B cell (primary cell): ENCODE measurements at regions not wholly inside any gene's neighbourhood (a gene's known extent, or its start where the extent isn't known, plus 50 kb on each side); places are given as distances from the start of the nearest gene placed in this dataset.

Experiments
- ATAC-seq: fragments of 200-7000 bp; cut with Tn5 transposase; one replicate; pipeline ENCODE4 v1.10.0; 2021; ENCODE audit warnings: low read depth, mild to moderate bottlenecking, moderate number of reproducible peaks, moderate library complexity
- CTCF ChIA-PET: fragments of 350-600 bp; sonication (Branson Sonifier 250); formaldehyde crosslinking; loops from one replicate; lab custom pipeline; 2021; ENCODE audit warnings: antibody characterized with exemption, inconsistent platforms; lab: Charles Lee
- POLR2A ChIA-PET: fragments of 350-600 bp; sonication (Branson Sonifier 250); formaldehyde crosslinking; loops from one replicate; lab custom pipeline; 2021; ENCODE audit warnings: antibody characterized with exemption; lab: Charles Lee
- DNase-seq: peaks from one replicate; pipeline ENCODE4 v3.0.0; 2013
- H2AFZ ChIP-seq: 2 replicates; pipeline ENCODE4 v1.6.1; 2012; ENCODE audit warnings: mild to moderate bottlenecking, low read depth, low read length; ENCODE audit not compliant: insufficient read depth, poor library complexity, severe bottlenecking
- H3K27ac ChIP-seq, 2 donors: 1 replicate in 1 of 2; 2 replicates in 1 of 2; pipeline ENCODE4 v1.5.1; 2012 to 2013; ENCODE audit warnings: low read length in 2 of 2, mild to moderate bottlenecking in 2 of 2, moderate library complexity in 1 of 2
- H3K27me3 ChIP-seq, 4 experiments: fragments of 200-600 bp in 1 of 4; sonication (generic) in 1 of 4; replicated peaks in 1 of 4; 1 replicate in 2 of 4; 2 replicates in 2 of 4; pipeline versions ENCODE4 v1.6.1 to v1.7.0; 2013 to 2016; ENCODE audit warnings: low read length in 3 of 4, mild to moderate bottlenecking in 2 of 4, mixed read lengths in 1 of 4, moderate library complexity in 1 of 4; ENCODE audit not compliant: insufficient read depth in 4 of 4, control insufficient read depth in 3 of 4; ENCODE audit errors: control extremely low read depth in 1 of 4
- H3K36me3 ChIP-seq, 2 experiments: replicated peaks in 1 of 2; 1 replicate in 1 of 2; 2 replicates in 1 of 2; pipeline versions ENCODE4 v1.6.1 to v1.7.1; 2013; ENCODE audit warnings: low read length in 1 of 2; ENCODE audit not compliant: insufficient read depth in 2 of 2, control insufficient read depth in 1 of 2; ENCODE audit errors: control extremely low read depth in 1 of 2, extremely low read depth in 1 of 2
- H3K4me1 ChIP-seq, 2 donors: fragments of 200-600 bp in 1 of 2; sonication (generic) in 1 of 2; 1 replicate in 1 of 2; 2 replicates in 1 of 2; pipeline versions ENCODE4 v1.5.1 to v1.6.1; 2013 to 2017; ENCODE audit warnings: low read length in 2 of 2; ENCODE audit not compliant: control insufficient read depth in 2 of 2, insufficient read depth in 2 of 2
- H3K4me2 ChIP-seq: replicated peaks from 2 replicates; pipeline ENCODE3; 2012; ENCODE audit warnings: mild to moderate bottlenecking, low read depth, low read length; ENCODE audit not compliant: poor library complexity, severe bottlenecking
- H3K4me3 ChIP-seq, 5 experiments: fragments of 200-600 bp in 1 of 5; sonication (generic) in 1 of 5; 1 replicate in 3 of 5; 2 replicates in 2 of 5; pipeline versions ENCODE4 v1.5.1 to v1.7.0; 2011 to 2016; ENCODE audit warnings: low read length in 4 of 5, mild to moderate bottlenecking in 4 of 5, low read depth in 2 of 5, control low read depth in 1 of 5, moderate library complexity in 1 of 5; ENCODE audit not compliant: insufficient read depth in 1 of 5; ENCODE audit errors: control extremely low read depth in 1 of 5, extremely low read depth in 1 of 5
- H3K79me2 ChIP-seq: fragments of 200-600 bp; sonication (generic); one replicate; pipeline ENCODE4 v1.6.0; 2016; ENCODE audit warnings: low read length; ENCODE audit not compliant: control insufficient read depth, insufficient read depth
- H3K9ac ChIP-seq: fragments of 200-600 bp; sonication (generic); 2 replicates; pipeline ENCODE4 v1.6.1; 2017; ENCODE audit warnings: mild to moderate bottlenecking, low read length, moderate library complexity
- H3K9me3 ChIP-seq, 3 donors: one replicate each; pipeline versions ENCODE4 v1.6.1 to v1.7.1; 2013; ENCODE audit warnings: low read length in 2 of 3; ENCODE audit not compliant: control insufficient read depth in 2 of 3, insufficient read depth in 1 of 3; ENCODE audit errors: control extremely low read depth in 1 of 3
- H4K20me1 ChIP-seq: 2 replicates; pipeline ENCODE4 v1.6.0; 2012; ENCODE audit warnings: mild to moderate bottlenecking, low read length; ENCODE audit not compliant: insufficient read depth, control insufficient read depth, poor library complexity, severe bottlenecking
- H3K27ac Mint-ChIP-seq: one replicate; pipeline ENCODE4 v1.8.0; 2021; ENCODE audit warnings: mixed read lengths
- H3K27me3 Mint-ChIP-seq: one replicate; pipeline ENCODE4 v1.8.0; 2021; ENCODE audit warnings: mixed read lengths
- H3K4me1 Mint-ChIP-seq: one replicate; pipeline ENCODE4 v1.8.0; 2021; ENCODE audit warnings: mixed read lengths
- H3K4me3 Mint-ChIP-seq: one replicate; pipeline ENCODE4 v1.8.0; 2021; ENCODE audit warnings: mixed read lengths
- H3K9me3 Mint-ChIP-seq: one replicate; pipeline ENCODE4 v1.8.0; 2022; ENCODE audit warnings: mixed read lengths; ENCODE audit not compliant: insufficient read depth
- EZH2 ChIP-seq: IDR thresholded peaks from 2 replicates; pipeline ENCODE4 v1.6.1; 2012; ENCODE audit warnings: borderline replicate concordance, low read depth, mild to moderate bottlenecking, moderate library complexity, low read length; ENCODE audit not compliant: insufficient read depth, poor library complexity, severe bottlenecking
- WGBS: methylation state at CpG from one replicate; pipeline ENCODE4 v1.1.5; 2013; ENCODE audit warnings: missing lambda C conversion rate; ENCODE audit not compliant: insufficient coverage; 5-methylcytosine and 5-hydroxymethylcytosine counted together
- intact Hi-C: fragments of 100-400 bp; cut with micrococcal nuclease; formaldehyde crosslinking; loops from one replicate; pipeline ENCODE4 v1.10.0; 2022
- TF ChIP-seq, protein P1 (sequence below): fragments of 200-600 bp; IDR thresholded peaks from one replicate; pipeline ENCODE4 v1.8.0; 2022; ENCODE audit warnings: antibody characterized with exemption, mild to moderate bottlenecking

DNA sequence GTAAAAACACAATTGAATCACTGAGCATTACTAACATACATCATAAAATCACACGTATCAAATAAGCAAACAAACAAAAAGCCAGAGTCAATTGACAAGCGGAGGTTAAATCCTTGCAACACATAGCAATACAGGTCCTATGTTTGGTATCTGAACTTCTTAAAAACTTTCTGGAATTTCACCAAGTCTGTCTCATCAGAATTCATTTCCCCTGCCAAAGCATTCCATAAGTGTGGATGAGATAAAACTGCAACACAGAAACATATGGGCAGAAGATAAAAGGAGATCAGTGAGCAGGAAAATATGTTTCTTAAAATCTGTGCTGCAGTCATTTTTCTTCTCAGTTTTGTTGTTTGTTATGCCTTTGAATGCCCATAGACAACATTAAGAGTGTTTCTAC lies 1155.5 kb downstream of the TBL1XR1 start:
- Mint-ChIP-seq H3K4me3 (no peak overlapping the region), H3K4me1 (no peaks in the 10 kb centered on the region), H3K27me3 (no peaks in the 10 kb centered on the region), H3K9me3 (peaks cover 6% of the 10 kb centered on the region), H3K27ac (no peak overlapping the region)
- Histone ChIP-seq H3K4me1 (no peaks in the 10 kb centered on the region), H3K36me3 (no peaks in the 10 kb centered on the region), H3K79me2 (no peaks in the 10 kb centered on the region), H3K4me2 (no peak overlapping the region), H2AFZ (no peak overlapping the region), H3K9me3 (no peaks in the 10 kb centered on the region), H3K9ac (no peak overlapping the region), H3K4me3 (no peak overlapping the region), H3K27me3 (no peaks in the 10 kb centered on the region), H4K20me1 (no peaks in the 10 kb centered on the region), H3K27ac (no peak overlapping the region)
- CTCF ChIA-PET: no interaction called here
- POLR2A ChIA-PET: no interaction called here
- DNase-seq: no peak
- intact Hi-C loops: no loop called here
- WGBS: 80% methylated on average over 2 of the region's 2 CpGs
- no peak for TF ChIP-seq EZH2
- TF ChIP-seq, protein P1, sequence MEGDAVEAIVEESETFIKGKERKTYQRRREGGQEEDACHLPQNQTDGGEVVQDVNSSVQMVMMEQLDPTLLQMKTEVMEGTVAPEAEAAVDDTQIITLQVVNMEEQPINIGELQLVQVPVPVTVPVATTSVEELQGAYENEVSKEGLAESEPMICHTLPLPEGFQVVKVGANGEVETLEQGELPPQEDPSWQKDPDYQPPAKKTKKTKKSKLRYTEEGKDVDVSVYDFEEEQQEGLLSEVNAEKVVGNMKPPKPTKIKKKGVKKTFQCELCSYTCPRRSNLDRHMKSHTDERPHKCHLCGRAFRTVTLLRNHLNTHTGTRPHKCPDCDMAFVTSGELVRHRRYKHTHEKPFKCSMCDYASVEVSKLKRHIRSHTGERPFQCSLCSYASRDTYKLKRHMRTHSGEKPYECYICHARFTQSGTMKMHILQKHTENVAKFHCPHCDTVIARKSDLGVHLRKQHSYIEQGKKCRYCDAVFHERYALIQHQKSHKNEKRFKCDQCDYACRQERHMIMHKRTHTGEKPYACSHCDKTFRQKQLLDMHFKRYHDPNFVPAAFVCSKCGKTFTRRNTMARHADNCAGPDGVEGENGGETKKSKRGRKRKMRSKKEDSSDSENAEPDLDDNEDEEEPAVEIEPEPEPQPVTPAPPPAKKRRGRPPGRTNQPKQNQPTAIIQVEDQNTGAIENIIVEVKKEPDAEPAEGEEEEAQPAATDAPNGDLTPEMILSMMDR: no peak
- no peak for ATAC-seq

DNA sequence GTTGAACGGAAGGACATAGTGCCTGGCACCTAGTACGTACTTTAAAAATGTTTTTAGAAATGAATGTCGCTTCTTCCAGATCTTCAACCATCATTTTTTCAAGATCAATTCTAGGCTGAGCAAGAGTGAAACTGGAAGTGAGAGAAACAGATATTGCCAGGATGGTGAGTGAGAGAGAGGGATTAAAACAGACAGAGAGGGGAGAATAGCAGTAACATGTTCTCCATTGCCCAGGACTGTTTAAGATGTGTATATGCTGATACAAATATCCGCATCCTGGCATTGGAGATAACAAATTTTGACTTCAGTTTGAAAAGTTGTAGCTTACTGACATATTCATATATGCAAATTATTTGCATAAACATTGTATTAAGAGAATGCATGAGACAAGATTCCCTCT lies 1156.1 kb downstream of the TBL1XR1 start:
- Histone ChIP-seq H3K4me1 (no peaks in the 10 kb centered on the region), H2AFZ (no peak overlapping the region), H3K4me3 (no peak overlapping the region), H4K20me1 (no peaks in the 10 kb centered on the region), H3K27ac (no peak overlapping the region), H3K27me3 (no peaks in the 10 kb centered on the region), H3K36me3 (no peaks in the 10 kb centered on the region), H3K9ac (no peak overlapping the region), H3K9me3 (no peaks in the 10 kb centered on the region), H3K4me2 (no peak overlapping the region), H3K79me2 (no peaks in the 10 kb centered on the region)
- H3K4me3 Mint-ChIP-seq: no peak overlapping the region
- intact Hi-C loops: no loop called here
- ChIA-PET CTCF (no interaction called here), POLR2A (no interaction called here)
- H3K27ac Mint-ChIP-seq: no peak overlapping the region
- ATAC-seq: no peak
- TF ChIP-seq EZH2: no peak
- TF ChIP-seq, protein P1: no peak
- H3K9me3 Mint-ChIP-seq: peaks cover 6% of the 10 kb centered on the region
- H3K27me3 Mint-ChIP-seq: no peaks in the 10 kb centered on the region
- H3K4me1 Mint-ChIP-seq: no peaks in the 10 kb centered on the region
- no CpG with 5 or more reads among the region's 4 CpGs for WGBS
- DNase-seq: no peak
